Inflammatory macrophage treated with lipopolysaccharide for 4 hours (primary cell): ENCODE measurements at regions not wholly inside any gene's neighbourhood (a gene's known extent, or its start where the extent isn't known, plus 50 kb on each side); places are given as distances from the start of the nearest gene placed in this dataset.
"Not testable (repeated sequence)": the region's sequence is repeated elsewhere in the genome, so short reads cannot be mapped to it uniquely, and the experiment has no call there.

ENCODE experiments used
- DNase-seq: peaks from one replicate; pipeline ENCODE4 v3.0.0-alpha.2; 2020

GRCh38 chr4:187732524-187732923 is 263.0 kb upstream of the ZFP42 start:
- no peak for DNase-seq

GRCh38 chr4:187739771-187740170 is 255.8 kb upstream of the ZFP42 start:
- DNase-seq, result no peak

GRCh38 chr4:187744911-187745310 is 250.7 kb upstream of the ZFP42 start:
- no peak for DNase-seq

DNA sequence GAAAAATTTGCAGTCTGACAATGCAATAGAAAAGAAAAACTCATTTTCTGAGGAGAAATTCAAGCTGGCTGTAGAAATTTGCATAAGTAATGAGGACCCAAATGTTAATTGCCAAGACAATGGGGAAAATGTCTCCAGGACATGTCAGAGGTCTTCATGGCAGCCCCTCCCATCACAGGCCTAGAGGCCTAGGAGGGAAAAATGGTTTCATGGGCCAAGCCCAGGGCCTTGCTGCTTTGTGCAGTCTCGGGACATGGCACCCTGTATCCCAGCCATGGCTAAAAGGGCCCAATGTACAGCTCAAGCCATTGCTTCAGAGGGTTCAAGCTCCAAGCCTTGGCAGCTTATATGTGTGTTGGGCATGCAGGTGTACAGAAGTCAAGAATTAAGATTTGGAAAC is 244.9 kb upstream of the ZFP42 start:
- not testable (repeated sequence) for DNase-seq

DNA sequence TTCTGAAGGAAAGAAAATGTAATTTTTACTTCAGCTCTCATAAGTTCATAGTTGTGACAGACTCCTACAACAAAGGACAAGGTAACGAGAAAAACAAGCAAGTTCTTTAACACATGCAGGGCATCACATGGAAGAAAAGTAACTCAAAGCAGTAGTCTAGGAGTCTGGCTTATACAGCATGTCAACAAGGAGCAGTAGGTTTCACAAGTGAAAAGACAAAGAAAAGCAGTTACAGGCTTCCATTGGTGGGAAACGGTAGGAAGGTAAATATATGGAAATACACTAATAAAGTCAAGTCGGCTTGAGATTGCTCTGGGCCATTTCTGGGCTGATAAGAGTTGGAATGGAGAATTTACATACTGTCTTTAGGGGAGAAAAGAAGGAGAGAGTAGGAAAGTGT is 228.4 kb upstream of the ZFP42 start:
- no peak for DNase-seq

DNA sequence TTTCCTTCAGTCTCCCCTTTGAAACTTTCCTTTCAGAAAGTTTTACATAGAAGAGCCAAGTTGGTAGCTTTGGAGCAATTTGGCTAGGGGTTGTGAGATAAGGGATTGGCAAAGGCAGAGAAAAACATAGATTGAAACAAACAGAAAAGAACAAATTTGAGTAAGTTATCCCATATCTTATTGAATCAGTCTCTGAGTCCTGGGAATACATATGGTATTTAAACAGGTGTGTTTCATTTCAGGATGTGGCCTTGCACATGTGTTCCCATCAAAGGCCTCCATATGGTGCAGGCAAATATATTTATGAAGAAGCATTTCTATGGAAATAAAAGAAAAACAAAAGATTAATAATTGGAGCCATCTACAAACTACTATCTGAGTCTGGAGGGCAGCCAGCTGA is 227.9 kb upstream of the ZFP42 start:
- no peak for DNase-seq

GRCh38 chr4:187770345-187770744 is 225.2 kb upstream of the ZFP42 start:
- DNase-seq, result no peak

DNA sequence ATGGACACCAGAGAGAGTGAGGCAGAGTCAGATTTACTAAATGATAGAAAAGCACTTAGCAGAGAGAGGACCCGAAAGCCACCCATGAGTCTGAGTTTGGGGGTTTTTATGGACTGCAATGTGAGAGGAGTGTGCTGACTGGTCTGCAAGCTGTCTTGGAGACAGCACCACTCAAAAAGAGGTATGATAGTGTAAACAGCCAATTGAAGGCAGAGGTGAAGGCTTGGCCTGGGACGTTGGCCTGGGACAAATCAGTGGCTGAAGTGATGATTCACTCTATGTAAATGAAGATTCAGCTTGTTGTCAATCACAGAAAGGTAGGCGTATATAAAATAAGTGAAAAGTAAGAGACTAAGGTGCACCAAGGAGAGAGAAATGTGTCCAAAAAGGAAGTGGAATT is 217.6 kb upstream of the ZFP42 start:
- no peak for DNase-seq

DNA sequence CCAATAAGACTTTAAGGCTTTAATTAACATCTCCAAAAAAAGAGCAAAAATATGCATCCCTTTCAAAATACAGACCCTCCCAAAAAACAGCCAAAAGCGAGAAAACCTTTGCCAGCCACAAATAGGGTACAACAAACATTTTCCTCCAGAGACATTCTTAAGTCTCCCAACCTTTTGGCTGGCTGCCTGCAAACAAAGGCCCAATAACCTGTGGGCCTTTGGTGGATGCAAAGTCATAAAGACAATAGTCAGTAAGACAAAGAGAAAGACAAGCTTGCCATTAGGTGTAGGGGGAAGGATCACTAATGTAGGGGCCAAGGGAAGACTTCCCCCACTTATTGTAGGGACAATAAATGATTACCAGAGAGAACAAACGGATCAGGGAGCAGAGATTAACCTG is 215.5 kb upstream of the ZFP42 start:
- DNase-seq, result no peak

DNA sequence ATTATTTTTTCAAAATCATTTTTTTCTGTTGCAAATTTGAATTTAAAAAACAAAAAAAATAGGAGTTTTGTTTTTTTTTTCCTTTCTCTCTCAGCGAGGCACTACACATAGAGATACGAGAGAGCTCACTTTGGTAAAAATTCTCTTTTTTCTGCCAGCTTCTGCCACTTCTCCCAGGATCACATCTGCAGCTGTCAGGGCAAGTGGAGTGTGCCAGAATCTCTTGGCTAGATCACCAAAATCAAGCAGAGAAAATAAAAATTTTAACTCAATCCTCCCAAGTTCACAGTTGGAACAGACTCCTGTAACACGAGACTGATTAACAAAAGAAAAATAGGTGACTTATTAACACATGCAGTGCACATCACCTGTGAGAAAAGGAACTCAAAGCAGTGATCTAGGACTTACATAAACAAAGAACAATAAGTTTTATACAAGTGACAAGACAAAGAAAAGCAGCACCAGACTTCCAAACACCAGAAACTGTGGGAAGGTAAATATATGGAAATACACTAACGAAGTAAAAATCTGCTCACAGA is 213.2 kb upstream of the ZFP42 start:
- DNase-seq, result no peak

DNA sequence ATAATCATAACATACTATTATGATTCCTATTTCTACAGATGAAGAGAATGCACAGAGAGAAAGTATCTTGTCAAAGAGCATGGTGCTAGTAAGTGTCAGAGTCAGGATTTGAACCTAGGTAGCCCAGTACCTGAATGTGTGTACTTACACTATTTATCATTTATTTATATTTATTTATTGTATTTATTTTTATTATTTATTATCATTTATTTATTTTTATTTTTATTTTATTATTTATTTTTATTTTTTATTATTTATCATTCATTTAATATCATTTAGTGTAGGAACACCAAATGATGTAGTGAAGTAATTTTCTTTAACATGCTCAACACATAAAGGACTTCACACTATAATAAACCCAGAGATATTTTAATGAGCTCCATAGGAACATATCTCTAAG is 209.4 kb upstream of the ZFP42 start:
- DNase-seq, result no peak

- no peak for DNase-seq
Measured at GRCh38 chr4:187789078-187789477, 206.5 kb upstream of the ZFP42 start.

DNA sequence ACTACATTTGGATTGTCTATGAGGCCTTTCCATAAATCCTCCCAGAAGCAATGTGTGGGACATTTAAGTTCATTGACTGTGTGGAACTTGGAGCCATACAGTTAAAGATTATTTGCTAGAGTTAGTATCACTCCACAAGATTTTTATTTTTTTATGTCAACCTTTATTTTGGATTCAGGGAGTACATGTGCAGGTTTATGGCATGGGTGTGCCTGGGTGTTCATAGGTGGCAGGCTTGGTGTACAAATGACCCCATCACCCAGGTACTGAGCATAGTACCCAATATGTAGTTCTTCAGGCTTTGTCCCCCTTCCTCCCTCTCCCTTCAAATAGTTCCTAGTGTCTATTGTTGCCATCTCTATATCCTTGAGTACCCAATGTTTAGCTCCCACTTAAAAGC is 199.8 kb upstream of the ZFP42 start:
- DNase-seq, result no peak

- no peak for DNase-seq
Measured at GRCh38 chr4:187798385-187798784, 197.2 kb upstream of the ZFP42 start.

DNA sequence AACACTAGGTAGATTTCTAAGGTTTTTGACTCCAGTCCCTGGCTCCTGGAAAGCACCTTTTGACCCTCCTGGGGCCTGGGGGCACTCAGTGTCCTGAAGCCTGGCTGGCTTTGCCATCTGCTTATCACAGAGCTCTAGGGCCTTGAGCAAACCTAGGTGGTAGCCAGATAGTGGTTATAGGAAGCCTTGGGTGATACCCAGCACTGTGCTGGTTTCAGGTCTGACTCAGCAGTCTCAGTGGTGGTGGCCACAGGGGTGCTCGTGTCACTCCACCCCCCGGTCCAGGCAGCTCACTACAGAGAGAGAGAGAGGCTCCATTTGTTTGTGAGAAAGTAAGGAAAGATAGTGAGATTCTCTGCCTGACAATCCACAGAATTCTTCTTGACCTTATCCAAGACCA is 195.8 kb upstream of the ZFP42 start:
- DNase-seq, result no peak

DNA sequence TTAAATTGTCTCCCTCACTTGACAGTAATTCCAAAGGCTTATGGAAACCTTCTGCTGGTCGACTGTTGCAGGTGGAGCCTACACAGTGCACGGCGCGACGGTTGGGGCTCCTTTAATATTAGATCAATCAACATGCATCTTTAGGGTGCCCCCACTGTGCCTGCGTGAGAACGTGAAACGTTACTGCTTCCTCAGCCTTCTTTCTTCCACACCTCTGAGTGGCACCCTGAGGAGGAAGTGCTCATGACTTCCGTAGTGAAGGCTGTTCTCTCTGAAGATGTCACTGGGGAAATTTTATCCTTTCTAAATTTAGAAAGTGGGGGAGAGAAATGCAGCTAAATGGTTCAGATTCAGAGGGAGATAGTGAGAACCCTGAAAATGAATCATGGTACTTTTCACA is 184.0 kb upstream of the ZFP42 start:
- no peak for DNase-seq

DNA sequence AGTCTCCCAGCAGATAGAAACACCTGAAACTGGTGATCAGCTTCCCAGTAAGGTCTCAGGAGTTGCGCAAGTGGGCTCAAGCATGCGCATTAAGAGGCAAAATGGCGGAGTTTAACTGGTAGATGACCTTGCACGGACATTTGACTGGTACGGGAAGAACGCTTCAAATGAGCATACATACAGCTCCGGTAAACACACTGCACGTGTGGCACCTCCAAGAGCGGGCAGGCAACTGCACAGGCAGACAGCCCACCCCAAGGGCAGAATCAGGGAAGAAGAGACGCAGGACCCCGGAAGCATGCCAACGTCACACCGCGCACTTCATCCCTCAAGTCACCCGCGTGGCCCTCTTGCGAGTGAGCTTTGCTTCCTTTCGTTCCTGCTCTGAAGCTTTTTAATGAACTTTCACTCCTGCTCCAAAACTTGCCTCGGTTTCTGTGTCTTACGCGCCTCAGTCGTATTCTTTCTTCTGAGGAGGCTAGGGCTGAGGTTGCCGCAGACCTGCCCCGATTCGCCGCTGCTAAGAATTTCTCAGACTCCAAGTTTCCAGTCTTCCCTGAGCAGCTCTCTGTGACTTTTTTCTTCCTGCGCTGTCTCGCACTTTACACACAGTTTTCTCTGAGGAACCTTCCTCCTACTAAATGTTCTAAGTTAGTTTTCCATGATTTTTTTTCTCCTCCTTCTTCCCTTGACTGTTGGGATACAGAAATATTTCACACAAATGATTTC is 180.7 kb upstream of the ZFP42 start:
- DNase-seq, result no peak

GRCh38 chr4:187826725-187827124 is 168.8 kb upstream of the ZFP42 start:
- no peak for DNase-seq

- no peak for DNase-seq
Measured at GRCh38 chr4:187827631-187828030, 167.9 kb upstream of the ZFP42 start.

DNA sequence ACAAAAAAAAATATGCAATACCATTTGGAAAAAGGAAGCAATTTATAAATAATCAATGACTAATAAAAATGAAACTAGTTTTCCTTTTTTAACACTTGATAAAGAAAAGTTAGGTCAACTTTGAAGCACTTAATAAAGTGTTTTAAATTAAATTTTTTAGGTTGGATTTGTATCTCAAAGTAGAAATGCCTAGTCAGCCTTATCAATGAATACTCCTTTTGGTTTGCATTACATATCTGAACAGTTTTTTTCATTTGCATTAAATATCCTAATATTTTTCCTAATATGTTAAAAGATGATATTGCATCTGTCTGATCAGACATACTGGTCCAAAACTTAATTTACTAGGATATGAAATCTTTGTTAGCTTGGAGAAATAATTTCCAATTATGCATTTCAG is 155.8 kb upstream of the ZFP42 start:
- DNase-seq, result no peak

DNA sequence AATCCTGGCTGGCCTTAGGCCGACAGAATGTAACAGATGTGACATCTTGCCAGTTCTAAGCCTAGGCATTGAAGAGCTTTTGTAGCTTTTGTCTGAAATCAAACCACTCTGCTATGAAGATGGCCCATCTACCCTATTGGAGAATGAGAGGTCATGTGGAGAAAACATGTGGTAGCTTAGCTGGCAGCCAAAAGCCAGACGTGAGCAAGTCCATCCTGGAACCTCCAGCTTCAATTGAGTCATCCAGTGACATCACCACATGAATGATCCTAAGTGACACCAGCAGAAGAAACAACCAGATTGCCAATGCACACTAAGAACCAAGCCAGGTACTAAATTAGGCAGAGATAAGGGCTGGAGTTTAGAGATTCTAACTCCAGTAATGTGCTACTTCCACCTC is 154.8 kb upstream of the ZFP42 start:
- DNase-seq, result no peak

DNA sequence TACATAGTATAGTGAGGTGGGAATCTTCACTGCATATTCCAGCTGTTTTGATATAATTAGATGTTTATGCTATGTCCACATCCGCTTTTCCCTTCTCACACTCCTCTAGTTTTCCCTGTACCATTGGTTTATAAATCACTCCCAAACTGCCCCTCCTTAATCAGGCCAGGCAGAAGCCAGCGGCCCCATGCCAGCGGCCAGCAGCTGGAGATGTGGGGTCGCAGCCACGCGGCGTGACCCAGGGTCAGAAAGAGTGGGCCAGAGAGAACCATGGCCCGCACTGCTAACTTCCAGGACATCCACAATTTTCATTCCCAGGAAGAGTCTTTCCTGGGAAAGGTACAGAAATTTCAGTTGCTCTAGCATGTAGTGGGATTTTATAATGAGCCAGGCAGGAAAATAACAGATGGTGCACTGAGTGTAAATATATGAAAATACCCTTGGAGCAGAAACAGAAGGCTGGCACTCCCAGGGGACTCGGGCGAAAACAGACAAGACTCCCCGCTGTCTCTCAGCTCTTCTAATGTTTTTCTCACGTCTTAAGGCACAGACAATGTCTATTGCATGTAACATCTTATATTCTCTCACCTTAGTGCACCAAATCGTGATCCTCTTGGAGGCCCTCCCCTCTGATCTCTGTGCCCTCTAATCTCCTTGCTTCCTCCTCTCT is 145.9 kb upstream of the ZFP42 start:
- DNase-seq, result no peak

GRCh38 chr4:187865914-187866313 is 129.7 kb upstream of the ZFP42 start:
- no peak for DNase-seq

GRCh38 chr4:187883049-187883448 is 112.5 kb upstream of the ZFP42 start:
- no peak for DNase-seq
